HG02798 (cell line): ENCODE measurements at regions not wholly inside any gene's neighbourhood (a gene's known extent, or its start where the extent isn't known, plus 50 kb on each side); places are given as distances from the start of the nearest gene placed in this dataset.
"Not testable (repeated sequence)": the region's sequence is repeated elsewhere in the genome, so short reads cannot be mapped to it uniquely, and the experiment has no call there.

Experiments used
- ATAC-seq: cut with Tn5 transposase; IDR thresholded peaks from one replicate; pipeline ENCODE4 v1.9.1; 2021; ENCODE audit warnings: mild to moderate bottlenecking; ENCODE audit not compliant: unreplicated experiment, poor library complexity

- no peak for ATAC-seq
Measured at GRCh38 chr1:38760562-38760961, 99.0 kb downstream of the RRAGC start.

- no peak for ATAC-seq
Measured at GRCh38 chr1:38758820-38759219, 100.8 kb downstream of the RRAGC start.

GRCh38 chr1:38746941-38747600 is 112.5 kb downstream of the RRAGC start:
- ATAC-seq: no peak

- ATAC-seq: no peak
Measured at GRCh38 chr1:38746402-38746935, 113.1 kb downstream of the RRAGC start.

GRCh38 chr1:38745476-38746401 is 113.8 kb downstream of the RRAGC start:
- ATAC-seq: no peak

GRCh38 chr1:38744452-38745350 is 114.9 kb downstream of the RRAGC start:
- ATAC-seq: no peak

- no peak for ATAC-seq
Measured at GRCh38 chr1:38743184-38743583, 116.4 kb downstream of the RRAGC start.

- ATAC-seq: no peak
Measured at GRCh38 chr1:38741341-38741740, 118.2 kb downstream of the RRAGC start.

- ATAC-seq: no peak
Measured at GRCh38 chr1:38740487-38740886, 119.1 kb downstream of the RRAGC start.

GRCh38 chr1:38738207-38738606 is 121.4 kb downstream of the RRAGC start:
- no peak for ATAC-seq

- ATAC-seq: no peak
Measured at GRCh38 chr1:38736399-38736798, 123.2 kb downstream of the RRAGC start.

- ATAC-seq: no peak
Measured at GRCh38 chr1:38735651-38736161, 123.9 kb downstream of the RRAGC start.

GRCh38 chr1:38733761-38734160 is 125.8 kb downstream of the RRAGC start:
- no peak for ATAC-seq

- no peak for ATAC-seq
Measured at GRCh38 chr1:38730511-38731397, 128.8 kb downstream of the RRAGC start.

GRCh38 chr1:38728585-38728908 is 131.0 kb downstream of the RRAGC start:
- ATAC-seq: no peak

GRCh38 chr1:38727684-38728584 is 131.6 kb downstream of the RRAGC start:
- no peak for ATAC-seq

- ATAC-seq: not testable (repeated sequence)
Measured at GRCh38 chr1:38725321-38725961, 134.1 kb downstream of the RRAGC start.
